ENCODE measurements at regions not wholly inside any gene's neighbourhood (a gene's known extent, or its start where the extent isn't known, plus 50 kb on each side); places are given as distances from the start of the nearest gene placed in this dataset.
"Not testable (repeated sequence)": the region's sequence is repeated elsewhere in the genome, so short reads cannot be mapped to it uniquely, and the experiment has no call there.

DNA sequence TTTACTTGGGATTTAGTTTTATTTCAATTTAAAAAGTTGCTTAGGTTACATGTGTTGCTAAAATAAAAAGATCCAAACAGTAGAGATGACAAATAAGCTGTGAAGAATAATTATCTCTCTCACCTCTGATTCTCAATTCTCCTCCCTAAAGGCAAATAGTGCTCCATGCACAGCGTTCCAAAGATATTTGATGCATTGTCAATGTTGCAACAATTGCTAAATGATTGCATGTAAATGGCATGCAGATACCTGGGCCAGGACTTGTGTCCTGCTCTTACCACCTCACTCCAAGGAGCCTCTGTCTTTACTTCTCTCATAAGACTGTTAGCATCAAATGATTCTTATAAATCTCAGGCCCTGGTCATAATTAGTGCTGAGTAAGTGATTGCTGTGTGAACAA lies 217.7 kb downstream of the SEC23IP start:
- DNase-seq (ENCODE audit: low read depth), result no peak

DNA sequence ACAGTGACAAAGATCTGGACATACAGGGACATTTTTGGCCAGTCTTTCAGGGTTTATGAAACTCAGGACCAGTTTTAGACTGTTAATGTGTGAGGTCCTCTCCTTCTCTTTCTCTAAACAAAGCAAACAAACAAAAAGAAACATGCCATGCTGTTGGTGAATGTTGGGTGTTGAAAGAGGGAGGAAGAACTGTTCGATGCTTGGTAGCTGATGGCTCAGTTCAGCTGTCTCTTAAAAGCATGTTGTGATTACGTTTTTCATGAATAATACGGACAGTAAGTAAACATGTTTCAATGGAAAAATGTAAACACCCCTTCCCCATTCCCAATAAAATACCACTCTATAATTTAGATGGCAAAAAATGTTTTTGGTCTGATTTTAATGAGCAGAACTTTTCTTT lies 219.1 kb downstream of the SEC23IP start:
- peak; percentile 16 for DNase-seq (ENCODE audit: low read depth)

DNA sequence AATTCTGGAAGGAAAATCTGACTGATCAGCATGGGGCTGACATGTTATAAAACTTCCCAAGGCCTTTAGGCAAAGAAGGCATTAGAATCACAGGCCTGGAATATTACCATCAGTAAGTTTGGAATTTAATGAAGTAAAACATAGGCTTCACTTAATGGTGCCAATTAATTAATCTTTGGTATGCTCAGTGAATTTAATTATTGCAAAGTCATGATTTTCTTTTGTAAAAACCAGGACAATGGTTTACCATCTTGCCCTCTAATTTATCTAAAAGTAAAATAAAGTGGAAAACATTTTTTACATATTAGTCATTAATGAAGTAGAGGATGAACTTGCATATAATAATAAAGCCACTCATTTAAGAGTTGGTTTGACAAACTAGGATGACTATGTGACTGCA lies 220.3 kb downstream of the SEC23IP start:
- no peak for DNase-seq (ENCODE audit: low read depth)

DNA sequence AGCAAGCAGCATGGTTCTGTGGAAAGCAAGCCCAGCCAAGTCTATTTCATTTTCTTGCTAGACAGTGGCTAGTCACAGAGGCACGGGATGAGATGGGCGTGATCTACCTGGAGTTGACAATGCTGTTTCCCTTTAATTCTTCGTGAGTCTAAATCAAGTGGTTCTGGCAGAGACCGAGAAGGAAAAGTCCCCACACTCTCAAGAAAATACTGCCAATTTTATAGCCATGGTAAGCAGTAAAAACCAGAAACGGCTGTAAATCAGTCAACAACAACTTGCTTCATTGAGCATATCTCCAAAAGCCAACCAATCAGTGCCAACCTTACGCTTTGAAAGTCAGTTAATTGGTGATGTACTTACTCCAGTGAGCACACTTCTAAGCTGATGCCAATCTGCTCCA lies 223.4 kb downstream of the SEC23IP start:
- DNase-seq (ENCODE audit: low read depth), result no peak

DNA sequence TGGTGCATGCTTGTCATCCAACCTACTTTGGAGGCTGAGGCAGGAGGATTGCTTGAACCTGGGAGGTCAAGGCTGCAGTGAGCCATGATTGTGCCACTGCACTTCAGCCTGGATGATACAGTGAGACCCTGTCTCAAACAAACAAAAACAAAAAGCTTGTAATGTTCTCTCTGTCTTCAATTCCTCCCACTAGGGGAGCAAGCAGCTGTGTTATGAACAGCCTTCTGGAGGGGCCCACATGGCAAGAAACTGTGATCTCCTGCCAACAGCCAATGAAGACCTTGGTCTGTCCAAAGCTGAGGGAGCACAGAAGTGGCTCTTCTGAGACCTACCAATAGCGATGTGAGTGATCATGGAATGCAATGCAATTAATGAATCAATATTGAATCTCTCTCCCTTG lies 229.2 kb downstream of the SEC23IP start:
- DNase-seq (ENCODE audit: low read depth), result no peak

DNA sequence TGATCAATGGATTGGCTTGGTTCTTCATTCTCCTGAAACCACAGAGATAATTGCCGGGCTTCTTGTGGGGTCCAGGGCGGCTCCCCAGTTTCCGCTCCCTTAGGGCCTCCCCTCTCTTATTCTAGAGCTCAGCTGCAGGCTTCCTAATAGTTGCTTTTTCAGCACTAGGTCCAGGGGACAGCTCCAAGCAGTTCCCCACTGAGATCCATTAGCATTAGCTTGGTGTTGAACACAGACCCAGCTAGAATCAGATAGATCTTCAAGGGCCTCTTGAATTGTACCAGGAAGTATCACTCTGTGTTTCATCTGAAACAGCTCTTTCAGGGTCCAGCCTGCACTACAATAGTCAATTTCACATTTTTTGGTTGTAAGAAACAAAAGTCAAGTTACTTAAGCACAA lies 238.7 kb downstream of the SEC23IP start:
- peak; percentile 5 for DNase-seq (ENCODE audit: low read depth)

DNA sequence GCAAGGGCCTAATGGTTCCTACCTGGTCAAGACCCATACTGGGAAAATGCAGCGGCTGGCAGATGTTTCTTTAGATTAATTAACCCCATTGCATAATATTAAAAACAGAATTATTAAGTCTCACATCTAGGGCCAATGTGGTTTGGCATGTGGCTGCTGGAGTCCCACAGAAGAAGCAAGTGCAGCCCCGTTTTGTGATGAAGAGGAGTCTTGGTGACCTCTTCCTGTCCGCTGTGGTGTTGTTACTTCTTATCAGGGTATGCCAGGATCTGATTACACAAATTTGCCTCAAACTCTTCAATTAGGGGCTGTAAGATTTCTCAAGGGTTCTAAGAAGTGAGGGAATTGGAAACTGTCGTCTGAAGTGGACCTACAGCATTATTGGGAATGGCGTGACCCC lies 240.3 kb downstream of the SEC23IP start:
- DNase-seq (ENCODE audit: low read depth), result no peak

DNA sequence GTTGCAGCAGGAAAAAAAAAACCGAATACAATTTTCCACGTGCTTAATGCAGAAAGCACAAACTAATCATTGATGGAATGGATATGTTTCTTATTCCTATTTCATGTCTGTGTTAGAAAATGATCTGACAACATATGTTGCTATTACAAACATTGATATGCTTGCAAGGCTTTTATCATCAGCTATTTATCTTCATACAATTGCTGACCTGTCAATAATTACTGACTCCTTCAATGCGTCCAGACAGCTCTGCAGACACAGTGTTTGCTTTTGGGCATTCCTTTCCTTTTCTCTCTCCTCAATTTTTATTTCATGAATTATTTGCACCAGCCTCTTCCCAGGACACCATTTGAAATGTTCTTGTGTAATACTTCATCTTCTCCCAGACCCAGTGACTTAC lies 246.2 kb downstream of the SEC23IP start:
- DNase-seq (ENCODE audit: low read depth), result no peak

DNA sequence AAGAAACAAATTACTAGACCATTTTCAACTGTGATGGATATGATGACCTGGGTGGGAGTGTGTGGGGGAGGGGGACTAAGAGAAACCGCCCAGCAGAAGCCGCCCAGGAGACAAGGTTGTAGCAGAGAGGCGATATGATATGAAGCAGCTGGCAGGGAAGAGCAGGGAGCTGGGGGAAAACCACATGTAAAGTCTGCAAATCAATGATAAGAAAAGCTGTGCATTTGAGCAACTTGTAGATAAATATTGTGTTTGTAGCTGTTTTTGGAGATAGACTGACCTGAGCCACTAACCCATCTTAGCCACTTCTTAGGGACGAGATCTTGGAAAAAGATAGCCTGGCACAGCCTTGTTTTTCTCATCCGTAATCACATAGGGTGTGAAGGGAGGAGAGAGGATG lies 252.6 kb downstream of the SEC23IP start:
- no peak for DNase-seq (ENCODE audit: low read depth)

DNA sequence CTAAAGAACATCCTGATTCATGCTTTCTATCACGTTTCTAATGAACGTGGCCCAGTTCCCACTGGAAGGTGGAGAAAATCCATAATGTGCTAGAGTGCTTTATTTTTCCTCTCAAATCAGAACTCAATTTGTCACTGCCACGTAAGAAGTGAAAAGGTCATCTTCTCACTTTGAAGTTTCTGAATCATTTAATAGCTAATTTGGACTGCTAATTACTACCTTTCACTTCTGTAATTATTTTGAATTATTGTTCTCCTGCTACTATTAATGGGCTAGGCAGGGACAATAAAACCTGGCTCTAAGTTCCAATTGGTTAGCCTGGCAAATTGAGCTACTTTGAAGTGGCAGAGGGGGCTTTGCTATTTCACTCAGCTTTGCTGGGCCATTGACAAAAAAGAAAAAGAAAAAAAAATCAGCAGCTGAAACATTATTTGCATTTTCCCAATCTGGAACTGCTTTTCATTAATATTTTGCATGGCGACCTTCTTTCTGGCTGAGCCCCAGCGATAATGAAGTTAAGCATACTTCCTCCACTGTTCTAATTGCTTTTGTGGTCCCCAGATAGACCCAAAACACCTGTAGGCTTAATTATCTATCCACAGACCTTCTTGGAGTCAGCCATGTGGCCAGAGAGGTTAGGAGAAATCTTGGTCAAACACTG lies 264.2 kb downstream of the SEC23IP start:
- DNase-seq (ENCODE audit: low read depth), result no peak

DNA sequence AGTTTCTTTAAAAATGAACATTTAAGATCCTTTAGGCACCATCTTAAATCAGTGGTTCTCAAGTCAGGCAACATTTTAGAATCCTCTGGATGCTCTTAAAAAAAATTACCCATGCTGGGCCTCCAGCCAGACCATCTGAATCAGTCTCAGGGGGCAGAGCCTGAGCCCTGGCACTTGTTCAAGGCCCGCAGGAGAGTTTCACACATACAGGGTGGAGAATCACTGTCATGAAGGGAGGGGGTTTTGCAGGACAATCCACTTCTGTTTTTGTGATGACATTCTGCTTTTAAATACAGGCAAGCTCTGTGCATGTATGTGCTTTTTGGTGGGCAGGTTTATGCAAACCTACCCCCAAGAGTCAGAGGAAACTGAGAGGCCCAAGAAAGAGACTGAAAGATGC lies 268.6 kb downstream of the SEC23IP start:
- no peak for DNase-seq (ENCODE audit: low read depth)

DNA sequence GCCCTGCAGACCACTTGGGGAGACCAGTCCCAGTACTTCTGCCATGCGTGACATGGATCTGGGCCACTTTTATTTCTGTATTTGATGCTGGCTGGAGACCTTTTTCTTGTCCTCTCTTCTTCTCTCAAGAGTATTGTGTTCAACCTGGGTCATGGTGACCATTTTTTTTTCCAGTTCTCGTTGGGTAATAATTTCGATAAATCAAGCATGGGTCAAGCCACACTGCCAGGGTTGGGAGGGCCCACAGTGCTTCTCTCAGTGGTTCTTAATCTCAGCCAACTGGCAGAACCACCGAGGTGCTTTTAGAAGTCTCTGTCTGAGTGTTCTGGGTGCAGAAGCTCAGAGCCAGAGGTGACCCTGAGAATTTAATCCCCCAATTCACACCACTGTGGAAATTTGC lies 269.9 kb downstream of the SEC23IP start:
- no peak for DNase-seq (ENCODE audit: low read depth)

DNA sequence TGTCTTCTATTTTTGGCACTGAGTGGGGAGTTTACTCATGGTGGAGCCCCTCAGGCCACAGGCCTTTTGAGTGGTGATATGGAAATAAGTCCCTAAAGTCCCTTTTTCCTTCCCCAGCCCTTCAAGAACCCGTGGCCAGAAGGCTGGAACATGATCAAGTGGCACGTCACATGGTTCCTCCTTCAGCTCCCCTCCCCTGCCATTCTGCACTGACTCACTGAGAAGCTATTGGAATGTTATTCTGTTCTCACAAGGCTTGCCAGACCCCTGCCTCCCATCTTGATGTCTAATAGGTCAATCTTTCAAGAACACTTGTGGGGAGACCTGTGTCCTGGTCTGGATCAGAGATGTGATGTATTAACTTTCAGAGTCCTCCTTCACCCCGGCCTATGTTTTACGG lies 279.8 kb downstream of the SEC23IP start:
- no peak for DNase-seq (ENCODE audit: low read depth)

DNA sequence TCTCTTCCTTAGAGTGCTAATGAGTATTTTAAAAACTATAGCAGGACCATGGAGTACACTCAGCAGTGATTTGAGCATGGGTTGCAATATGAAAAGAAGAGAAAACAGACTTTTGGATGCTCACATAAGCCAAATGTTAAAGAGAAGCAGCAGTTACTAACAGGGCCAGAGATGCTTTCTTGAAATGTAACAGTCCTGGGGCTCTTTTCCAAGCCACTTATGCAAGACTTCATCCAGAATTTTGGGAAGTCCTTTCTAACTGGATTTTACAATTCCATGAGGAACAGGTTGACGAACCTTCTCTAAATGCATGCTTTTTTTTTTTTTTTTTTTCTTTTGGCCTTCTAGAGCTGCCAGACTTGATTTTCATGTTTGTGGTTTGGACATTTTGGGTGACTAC lies 282.0 kb downstream of the SEC23IP start:
- no peak for DNase-seq (ENCODE audit: low read depth)

DNA sequence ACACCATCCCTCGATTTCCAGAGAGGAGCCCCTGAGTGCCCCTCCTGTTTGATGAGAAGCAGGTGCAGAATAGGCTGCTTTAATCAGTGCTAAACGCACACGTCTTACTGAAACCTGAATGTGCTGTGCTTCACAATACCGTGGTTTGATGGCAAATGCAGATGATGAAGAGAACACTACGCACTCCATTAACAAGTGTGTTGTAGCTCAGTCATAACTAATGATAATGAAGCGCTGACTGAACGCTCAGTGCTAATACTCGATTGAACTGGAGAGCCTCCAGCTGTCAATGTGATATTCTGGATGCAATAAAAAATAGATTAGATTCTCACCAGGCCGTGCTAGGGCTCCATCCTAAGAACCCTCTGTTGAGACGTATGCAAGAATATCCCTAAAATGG lies 279.7 kb upstream of the PLPP4 start:
- no peak for DNase-seq (ENCODE audit: low read depth)

DNA sequence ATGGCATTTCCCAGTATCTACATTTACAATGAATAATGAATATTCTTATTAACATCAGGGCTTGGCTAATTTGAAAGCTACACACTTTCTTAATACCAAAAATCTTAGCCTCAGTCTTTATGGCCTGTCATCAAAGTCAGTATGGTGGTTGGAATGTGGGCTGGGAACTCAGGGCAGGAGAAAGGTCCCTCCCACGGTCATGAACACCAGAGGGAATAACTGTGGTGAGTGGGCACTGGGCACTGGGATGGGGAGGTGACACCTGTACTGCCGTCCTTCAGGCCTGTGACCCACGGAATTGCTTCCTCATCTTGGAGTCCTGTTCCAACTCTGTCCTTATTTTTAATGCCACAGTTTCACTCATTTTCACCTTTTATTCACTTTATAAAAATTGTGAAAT lies 276.9 kb upstream of the PLPP4 start:
- no peak for DNase-seq (ENCODE audit: low read depth)

DNA sequence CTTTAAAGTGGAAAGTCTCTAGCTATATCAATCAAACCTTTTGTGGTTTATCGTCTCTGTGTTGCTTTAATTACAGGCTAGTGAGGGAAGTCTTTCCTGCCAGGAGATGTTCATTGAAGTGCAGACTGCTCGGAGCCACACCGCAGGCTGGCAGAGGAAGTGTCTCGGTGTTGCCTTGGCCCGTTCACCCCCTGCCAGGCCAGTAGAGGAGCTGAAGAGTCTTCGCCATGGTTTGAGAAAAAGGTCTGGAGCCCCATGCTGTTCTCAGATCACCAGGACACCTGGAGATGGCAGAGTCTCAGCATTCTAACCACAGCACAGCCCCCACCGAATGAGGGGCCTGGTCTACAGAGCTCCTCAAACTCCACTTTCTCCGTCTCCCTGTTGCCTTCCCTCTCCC lies 275.9 kb upstream of the PLPP4 start:
- no peak for DNase-seq (ENCODE audit: low read depth)

DNA sequence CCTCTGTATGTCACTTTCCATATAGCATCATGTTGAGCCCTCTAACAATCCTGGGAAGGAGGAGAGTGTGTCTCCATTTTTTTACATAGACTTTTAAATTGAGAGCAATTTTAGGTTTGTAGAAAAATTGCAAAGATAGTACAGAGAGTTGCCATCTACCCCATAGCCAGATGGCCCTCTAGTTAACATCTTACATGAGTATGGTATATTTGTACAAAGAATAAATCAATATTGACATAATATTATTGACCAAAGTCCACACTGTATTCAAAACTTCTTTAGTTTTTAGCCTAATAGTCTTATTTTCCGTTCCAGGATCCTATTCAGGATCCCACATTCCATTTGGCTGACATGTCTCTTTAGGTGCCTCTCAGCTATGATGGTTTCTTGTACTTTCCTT lies 274.6 kb upstream of the PLPP4 start:
- no peak for DNase-seq (ENCODE audit: low read depth)

DNA sequence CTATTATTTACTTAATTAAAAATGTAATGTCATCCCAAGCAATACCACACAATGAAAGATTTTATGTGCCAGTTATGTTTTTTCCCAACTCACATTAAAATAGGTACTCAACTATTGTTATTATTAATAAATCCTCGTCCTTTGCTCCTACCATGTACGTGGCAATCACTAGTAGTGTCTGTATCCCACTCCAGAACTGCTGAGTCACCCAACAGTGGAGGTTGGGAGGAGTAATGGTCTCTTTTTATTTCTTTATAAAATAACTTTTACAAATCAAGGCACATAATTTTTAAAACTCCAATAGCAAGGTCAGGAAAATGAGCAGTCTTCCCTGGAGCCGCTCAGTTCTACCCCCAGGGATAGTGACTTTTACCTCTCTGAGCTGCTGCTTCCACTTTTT lies 273.5 kb upstream of the PLPP4 start:
- no peak for DNase-seq (ENCODE audit: low read depth)

DNA sequence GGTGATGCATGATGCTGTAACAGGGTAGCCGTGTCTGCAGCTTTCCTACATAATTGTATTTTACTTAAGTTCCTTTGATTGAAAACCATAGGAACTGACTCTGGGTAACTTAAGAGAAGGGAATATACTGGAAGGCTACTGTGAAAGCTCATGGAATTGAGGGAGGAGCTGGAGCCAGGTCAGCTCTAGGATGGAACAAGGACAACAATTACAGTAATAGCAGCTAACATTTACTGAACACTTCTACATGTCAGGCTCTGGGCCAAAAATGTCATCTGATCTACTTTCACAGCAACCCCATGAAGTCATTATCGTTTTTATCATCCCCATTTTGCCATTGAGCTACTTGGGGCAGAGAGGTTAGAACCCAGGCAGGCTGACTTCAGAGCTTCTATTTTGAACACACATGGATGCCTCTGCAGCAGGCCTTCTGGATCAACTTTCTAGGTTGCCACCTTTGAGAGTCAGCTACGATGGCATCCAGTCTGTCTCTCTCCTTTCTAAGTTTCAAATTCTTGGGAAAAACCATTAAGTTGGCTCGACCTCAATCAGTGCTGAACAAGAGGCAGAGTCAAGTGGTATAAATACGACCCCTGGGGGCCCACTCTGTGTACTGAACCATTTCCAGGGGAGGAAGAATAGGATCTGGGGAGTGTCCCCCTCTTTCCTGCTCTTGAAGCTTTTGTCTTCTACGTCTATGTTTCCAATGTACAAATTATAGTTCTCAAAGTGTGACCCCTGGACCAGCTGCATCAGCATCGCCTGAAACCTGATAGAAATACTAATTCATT lies 272.3 kb upstream of the PLPP4 start:
- DNase-seq (ENCODE audit: low read depth), result no peak

DNA sequence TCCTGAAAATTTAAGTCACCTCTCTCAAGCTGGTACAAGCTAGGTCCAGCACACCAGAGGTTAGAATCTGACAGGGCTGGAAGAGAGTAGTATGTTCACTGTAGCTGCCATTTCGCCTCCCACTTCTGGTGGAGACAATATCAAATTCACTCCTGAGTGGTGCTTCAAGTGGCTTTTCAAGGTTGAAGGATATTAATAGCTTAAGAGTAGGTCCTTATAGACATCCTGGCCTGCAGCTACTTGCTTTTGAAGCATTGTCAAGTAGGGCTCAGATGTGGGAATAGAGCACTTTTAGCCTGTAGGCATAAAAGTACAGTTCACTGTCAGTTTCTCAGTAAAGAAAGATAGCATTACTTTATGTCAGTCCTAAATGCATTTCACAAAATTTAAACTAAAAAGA lies 270.5 kb upstream of the PLPP4 start:
- no peak for DNase-seq (ENCODE audit: low read depth)

DNA sequence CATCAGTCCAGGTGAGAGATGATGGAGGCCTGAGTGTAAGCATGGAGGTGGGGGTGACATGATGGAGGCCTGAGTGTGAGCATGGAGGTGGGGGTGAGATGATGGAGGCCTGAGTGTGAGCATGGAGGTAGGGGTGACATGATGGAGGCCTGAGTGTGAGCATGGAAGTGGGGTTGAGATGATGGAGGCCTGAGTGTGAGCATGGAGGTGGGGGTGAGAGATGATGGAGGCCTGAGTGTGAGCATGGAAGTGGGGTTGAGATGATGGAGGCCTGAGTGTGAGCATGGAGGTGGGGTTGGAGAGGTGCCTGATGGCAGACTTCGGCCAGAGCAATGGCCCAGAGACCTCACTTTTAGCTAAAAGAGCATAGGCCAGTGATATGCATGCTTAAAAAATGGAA lies 269.9 kb upstream of the PLPP4 start:
- DNase-seq (ENCODE audit: low read depth), result not testable (repeated sequence)

DNA sequence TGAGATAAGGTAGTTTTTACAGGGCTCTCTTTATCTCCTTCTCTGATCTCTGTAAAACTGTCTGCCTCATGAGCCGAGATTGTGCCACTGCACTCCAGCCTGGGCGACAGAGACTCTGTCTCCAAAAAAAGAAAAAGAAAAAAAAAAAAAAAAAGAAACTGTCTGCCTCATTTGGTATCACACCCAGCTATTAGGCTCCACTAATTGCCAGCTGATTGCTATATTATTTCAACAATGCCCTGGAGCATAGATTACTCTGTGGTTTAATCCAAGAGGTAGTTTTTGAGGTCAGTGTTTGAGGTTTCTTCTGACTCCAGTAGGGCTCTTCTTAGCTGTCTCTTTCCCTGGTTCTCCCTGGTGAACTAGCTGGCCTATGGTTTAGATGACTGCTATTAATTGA lies 268.1 kb upstream of the PLPP4 start:
- DNase-seq (ENCODE audit: low read depth), result no peak
